ENCODE measurements at regions not wholly inside any gene's neighbourhood (a gene's known extent, or its start where the extent isn't known, plus 50 kb on each side); places are given as distances from the start of the nearest gene placed in this dataset.
"Not testable (repeated sequence)": the region's sequence is repeated elsewhere in the genome, so short reads cannot be mapped to it uniquely, and the experiment has no call there.

GRCh38 chr13:84098273-84098672, 216.0 kb upstream of the SLITRK1 start:
- DNase-seq, result no peak

DNA sequence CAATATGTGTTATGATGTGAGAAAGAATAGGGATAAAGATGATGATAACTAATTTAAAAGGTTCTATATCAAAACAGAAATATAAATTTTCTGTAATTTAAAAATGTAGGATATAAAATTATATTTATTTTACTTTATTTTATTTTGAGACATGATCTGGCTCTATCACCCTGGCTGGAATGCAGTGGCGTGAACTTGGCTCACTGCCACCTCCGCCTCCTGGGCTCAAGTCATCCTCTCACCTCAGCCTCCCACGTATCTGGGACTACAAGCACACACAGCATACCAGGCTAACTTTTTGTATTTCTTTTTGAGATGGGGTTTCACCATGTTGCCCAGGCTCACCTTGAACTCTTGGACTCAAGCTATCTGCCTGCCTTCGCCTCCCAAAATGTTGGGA, 214.9 kb upstream of the SLITRK1 start:
- DNase-seq, result no peak

GRCh38 chr13:84096216-84096615, 213.9 kb upstream of the SLITRK1 start:
- DNase-seq, result no peak

- no peak for DNase-seq
Observed at GRCh38 chr13:84088996-84089395, 206.7 kb upstream of the SLITRK1 start.

DNA sequence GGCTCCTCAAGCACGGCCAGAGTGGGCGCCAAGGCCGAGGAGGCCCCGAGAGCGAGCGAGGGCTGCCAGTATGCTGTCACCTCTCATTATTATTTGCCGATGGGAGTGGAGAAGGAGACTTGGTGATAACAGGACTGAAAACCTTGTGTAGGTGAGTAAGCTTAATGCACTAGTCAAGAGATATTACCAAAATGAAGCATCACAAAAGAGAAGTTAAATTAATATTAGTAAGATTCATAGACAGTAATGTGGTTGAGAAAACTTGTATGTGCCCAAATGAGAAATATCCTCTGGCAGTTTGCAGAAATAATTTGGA, 204.5 kb upstream of the SLITRK1 start:
- DNase-seq, result no peak

GRCh38 chr13:84086098-84086846, 204.0 kb upstream of the SLITRK1 start:
- DNase-seq, result not testable (repeated sequence)

DNA sequence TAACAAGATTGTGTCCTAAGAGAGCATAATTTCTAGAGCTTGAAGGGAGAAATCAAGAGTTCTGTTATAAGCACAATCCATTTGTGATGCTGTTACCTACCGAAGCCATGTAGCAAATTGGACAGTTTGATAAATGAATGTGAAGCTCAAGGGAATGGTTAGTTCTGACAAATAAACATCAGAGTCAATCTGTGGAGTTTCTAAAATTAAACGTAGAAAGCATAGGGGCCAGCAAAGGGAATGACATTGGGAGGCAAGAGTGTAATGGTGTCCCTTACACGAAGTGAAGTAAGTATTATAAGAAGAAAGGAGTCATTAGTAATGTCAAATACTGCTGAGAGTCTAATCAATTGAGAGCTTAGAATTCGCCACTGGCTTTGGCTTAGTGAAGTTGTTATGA, 200.2 kb upstream of the SLITRK1 start:
- DNase-seq, result no peak

GRCh38 chr13:84080748-84081530, 198.7 kb upstream of the SLITRK1 start:
- DNase-seq, result no peak

GRCh38 chr13:84077271-84077670, 195.0 kb upstream of the SLITRK1 start:
- no peak for DNase-seq

DNA sequence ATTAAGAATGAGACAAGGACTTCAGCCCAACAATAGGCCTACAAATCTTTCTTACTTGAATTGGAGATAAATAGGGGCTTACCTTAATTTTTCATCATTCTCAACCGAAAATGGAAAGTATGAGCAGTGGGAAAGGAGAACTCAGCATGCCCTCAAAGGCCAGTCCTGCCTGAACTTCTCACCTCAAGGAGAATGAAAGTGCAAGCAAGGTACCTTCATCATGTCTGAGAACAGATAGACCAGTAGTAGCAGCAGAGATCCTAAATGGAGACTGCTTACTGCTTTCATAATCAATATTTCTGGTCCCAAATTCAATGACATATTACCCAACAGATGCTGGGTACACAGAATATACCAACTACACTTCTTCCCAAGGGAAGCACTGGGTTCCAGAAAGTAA, 194.0 kb upstream of the SLITRK1 start:
- DNase-seq, result no peak

GRCh38 chr13:84050536-84050935, 168.3 kb upstream of the SLITRK1 start:
- no peak for DNase-seq

GRCh38 chr13:84049443-84050219, 167.4 kb upstream of the SLITRK1 start:
- DNase-seq, result no peak

- DNase-seq, result no peak
Observed at GRCh38 chr13:84044805-84045204, 162.5 kb upstream of the SLITRK1 start.

DNA sequence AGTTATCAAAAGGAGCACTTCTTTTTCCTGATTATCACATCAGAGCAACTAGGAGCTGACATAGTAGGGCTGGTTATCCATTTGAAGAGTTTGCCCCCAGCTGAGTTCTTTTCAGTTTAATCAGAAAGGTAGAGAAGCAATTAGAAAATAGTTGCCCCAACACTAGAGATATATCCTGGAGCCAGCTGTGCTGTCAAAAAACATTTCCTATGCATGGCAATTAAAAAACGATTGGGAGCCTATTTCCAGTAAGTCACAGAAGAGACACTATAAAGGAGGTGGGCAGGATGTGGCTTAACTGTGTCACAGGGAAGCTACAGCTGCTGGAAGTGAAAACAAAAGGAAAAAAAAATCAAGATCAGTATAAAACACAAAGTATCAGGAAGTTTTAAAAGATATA, 155.7 kb upstream of the SLITRK1 start:
- no peak for DNase-seq

- no peak for DNase-seq
Observed at GRCh38 chr13:84032116-84032515, 149.8 kb upstream of the SLITRK1 start.

- DNase-seq, result no peak
Observed at GRCh38 chr13:84031120-84031519, 148.8 kb upstream of the SLITRK1 start.

DNA sequence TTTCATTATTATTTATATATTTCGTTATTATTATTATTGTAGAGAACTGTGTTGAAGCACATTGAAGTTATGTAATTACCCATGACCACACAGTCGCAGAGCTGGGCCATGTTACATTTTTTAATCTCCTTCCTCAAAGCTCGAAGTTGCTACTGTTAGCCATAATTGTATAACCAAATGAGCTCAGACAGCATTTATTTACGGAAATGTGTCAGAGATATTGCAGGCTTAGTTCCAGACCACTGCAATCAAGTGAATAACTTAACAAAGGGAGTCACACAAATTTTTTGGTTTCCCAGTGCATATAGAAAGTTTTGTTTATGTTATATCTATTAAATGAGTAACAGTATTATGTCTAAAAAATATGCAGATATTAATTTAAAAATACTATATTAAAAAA, 147.1 kb upstream of the SLITRK1 start:
- DNase-seq, result no peak

DNA sequence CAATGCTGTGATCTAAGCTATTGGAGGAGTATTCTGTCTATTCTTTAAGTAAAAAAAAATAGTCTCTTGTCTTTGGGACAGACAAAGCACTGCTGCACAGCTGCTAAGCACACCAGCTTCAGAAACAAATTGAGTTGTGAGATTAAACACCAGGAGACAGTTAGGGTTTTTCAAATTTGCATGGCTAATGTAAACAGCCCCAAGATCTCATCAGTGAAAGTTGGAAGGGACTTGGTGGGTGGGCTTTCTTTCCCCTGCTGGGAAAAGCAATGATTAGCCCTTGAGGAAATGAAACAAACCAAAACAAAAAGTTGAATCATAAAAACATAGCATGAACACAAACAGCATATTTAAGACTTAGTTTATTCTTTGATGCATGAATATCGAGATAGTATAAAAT, 143.6 kb upstream of the SLITRK1 start:
- no peak for DNase-seq

GRCh38 chr13:83996415-83996814, 114.1 kb upstream of the SLITRK1 start:
- DNase-seq, result no peak

GRCh38 chr13:83995930-83996329, 113.7 kb upstream of the SLITRK1 start:
- DNase-seq, result no peak

- no peak for DNase-seq
Observed at GRCh38 chr13:83992566-83993358, 110.5 kb upstream of the SLITRK1 start.

- DNase-seq, result no peak
Observed at GRCh38 chr13:83987394-83987793, 105.1 kb upstream of the SLITRK1 start.

GRCh38 chr13:83984793-83985192, 102.5 kb upstream of the SLITRK1 start:
- DNase-seq, result no peak
